ENCODE measurements at regions not wholly inside any gene's neighbourhood (a gene's known extent, or its start where the extent isn't known, plus 50 kb on each side); places are given as distances from the start of the nearest gene placed in this dataset.

- no peaks in the 10 kb centered on the region for H3K36me3 ChIP-seq
- H3K4me3 ChIP-seq, result no peak overlapping the region
- TF ChIP-seq, protein P1, sequence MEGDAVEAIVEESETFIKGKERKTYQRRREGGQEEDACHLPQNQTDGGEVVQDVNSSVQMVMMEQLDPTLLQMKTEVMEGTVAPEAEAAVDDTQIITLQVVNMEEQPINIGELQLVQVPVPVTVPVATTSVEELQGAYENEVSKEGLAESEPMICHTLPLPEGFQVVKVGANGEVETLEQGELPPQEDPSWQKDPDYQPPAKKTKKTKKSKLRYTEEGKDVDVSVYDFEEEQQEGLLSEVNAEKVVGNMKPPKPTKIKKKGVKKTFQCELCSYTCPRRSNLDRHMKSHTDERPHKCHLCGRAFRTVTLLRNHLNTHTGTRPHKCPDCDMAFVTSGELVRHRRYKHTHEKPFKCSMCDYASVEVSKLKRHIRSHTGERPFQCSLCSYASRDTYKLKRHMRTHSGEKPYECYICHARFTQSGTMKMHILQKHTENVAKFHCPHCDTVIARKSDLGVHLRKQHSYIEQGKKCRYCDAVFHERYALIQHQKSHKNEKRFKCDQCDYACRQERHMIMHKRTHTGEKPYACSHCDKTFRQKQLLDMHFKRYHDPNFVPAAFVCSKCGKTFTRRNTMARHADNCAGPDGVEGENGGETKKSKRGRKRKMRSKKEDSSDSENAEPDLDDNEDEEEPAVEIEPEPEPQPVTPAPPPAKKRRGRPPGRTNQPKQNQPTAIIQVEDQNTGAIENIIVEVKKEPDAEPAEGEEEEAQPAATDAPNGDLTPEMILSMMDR (IDR thresholded peaks at IDR 0.05), result no peak
- H3K27ac ChIP-seq, result no peak overlapping the region
- intact Hi-C loops (cut with DNase I), result no loop called here
- peaks cover 4 to 9% of the 10 kb centered on the region in 2 donors for H3K9me3 ChIP-seq
- no peaks in the 10 kb centered on the region for H3K27me3 ChIP-seq
- no peak for DNase-seq (ENCODE audit: low spot score in 2 of 2)
- H3K4me1 ChIP-seq, result no peaks in the 10 kb centered on the region
These were observed 60.5 kb upstream of the SHISAL1 start for GRCh38 chr22:44373234-44373633.

GRCh38 chr22:44372611-44373010 is 59.9 kb upstream of the SHISAL1 start:
- no peaks in the 10 kb centered on the region for H3K27me3 ChIP-seq
- intact Hi-C loops (cut with DNase I), result no loop called here
- TF ChIP-seq, protein P1 (IDR thresholded peaks at IDR 0.05), result no peak
- H3K27ac ChIP-seq, result no peak overlapping the region
- H3K4me3 ChIP-seq, result no peak overlapping the region
- H3K4me1 ChIP-seq, result no peaks in the 10 kb centered on the region
- H3K36me3 ChIP-seq, result no peaks in the 10 kb centered on the region
- peaks cover 0 to 9% of the 10 kb centered on the region in 2 donors for H3K9me3 ChIP-seq
- DNase-seq (ENCODE audit: low spot score in 2 of 2), result no peak

GRCh38 chr22:44371741-44372525 is 59.2 kb upstream of the SHISAL1 start:
- Histone ChIP-seq H3K4me1 (no peaks in the 10 kb centered on the region), H3K27ac (no peak overlapping the region), H3K4me3 (no peak overlapping the region), H3K36me3 (no peaks in the 10 kb centered on the region), H3K9me3 (peaks cover 0 to 9% of the 10 kb centered on the region in 2 donors), H3K27me3 (no peaks in the 10 kb centered on the region)
- intact Hi-C loops (cut with DNase I), result no loop called here
- DNase-seq (ENCODE audit: low spot score in 2 of 2), result no peak
- TF ChIP-seq, protein P1 (IDR thresholded peaks at IDR 0.05), result no peak

DNA sequence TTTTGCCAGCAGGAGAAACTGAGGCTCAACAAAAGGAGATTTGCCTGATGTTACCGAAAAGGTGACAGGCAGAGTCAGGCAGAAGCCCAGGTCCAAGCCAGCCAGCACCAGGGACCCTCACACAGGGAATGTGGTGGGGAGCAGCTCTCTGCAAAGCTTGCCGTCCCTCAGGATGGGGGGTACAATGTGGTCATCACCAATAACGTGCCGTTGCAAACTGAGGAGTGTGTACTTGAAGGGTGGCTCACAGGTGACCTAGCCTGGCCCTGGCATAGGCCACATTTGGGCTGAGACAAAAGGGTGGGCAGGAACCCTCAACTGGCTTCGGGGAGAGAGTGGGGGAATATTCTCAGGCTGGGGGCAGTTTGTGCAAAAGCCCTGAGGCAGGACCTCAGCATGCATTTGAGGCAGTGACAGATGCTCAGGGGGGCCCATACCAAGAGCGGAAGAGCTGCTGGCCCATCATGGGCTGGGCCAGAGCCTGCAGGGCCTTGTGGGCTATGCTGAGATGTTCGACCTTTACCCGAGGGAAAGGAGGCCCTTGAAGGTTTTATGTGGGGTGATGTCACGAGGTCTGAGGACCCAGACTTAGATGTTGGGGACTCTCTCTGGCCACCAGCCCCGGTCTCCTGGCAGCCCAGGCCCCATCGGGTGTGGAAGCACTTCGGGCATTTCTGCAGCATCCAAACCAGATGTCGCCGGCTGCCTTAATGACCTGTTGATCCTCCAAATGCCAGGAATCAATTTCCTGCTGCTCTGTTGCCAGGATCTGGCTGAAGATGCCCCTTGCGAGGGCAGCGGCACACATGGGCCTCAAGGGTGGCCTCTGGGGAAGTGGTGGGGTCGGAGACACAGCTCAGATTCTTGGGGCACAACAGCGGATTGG is 57.4 kb upstream of the SHISAL1 start:
- TF ChIP-seq, protein P1 (IDR thresholded peaks at IDR 0.05), result no peak
- DNase-seq (ENCODE audit: low spot score in 2 of 2), result no peak
- no peaks in the 10 kb centered on the region for H3K9me3 ChIP-seq
- intact Hi-C loops (cut with DNase I), result loop anchor here (10.0 kb wide), 1 partner anchor 965 kb away; no protein-coding TSS in a partner anchor
- H3K27ac ChIP-seq, result no peak overlapping the region
- no peak overlapping the region for H3K4me3 ChIP-seq
- H3K27me3 ChIP-seq, result no peaks in the 10 kb centered on the region
- no peaks in the 10 kb centered on the region for H3K36me3 ChIP-seq
- H3K4me1 ChIP-seq, result no peaks in the 10 kb centered on the region

GRCh38 chr22:44369293-44369661 is 56.5 kb upstream of the SHISAL1 start:
- intact Hi-C loops (cut with DNase I), result loop anchor here (10.0 kb wide), 1 partner anchor 966 kb away; no protein-coding TSS in a partner anchor

More at GRCh38 chr22:44369293-44369661, 56.5 kb upstream of the SHISAL1 start:
- no peaks in the 10 kb centered on the region for H3K27me3 ChIP-seq
- TF ChIP-seq, protein P1 (IDR thresholded peaks at IDR 0.05), result no peak
- no peaks in the 10 kb centered on the region for H3K36me3 ChIP-seq
- no peak overlapping the region for H3K27ac ChIP-seq
- H3K9me3 ChIP-seq, result no peaks in the 10 kb centered on the region
- no peak overlapping the region for H3K4me3 ChIP-seq
- DNase-seq (ENCODE audit: low spot score in 2 of 2), result no peak
- H3K4me1 ChIP-seq, result peaks cover 2 to 5% of the 10 kb centered on the region in 2 donors
